Astrocyte (in vitro differentiated cells and primary cell): ENCODE measurements at regions not wholly inside any gene's neighbourhood (a gene's known extent, or its start where the extent isn't known, plus 50 kb on each side); places are given as distances from the start of the nearest gene placed in this dataset.

ENCODE experiments used
- DNase-seq: peaks from one replicate; pipeline ENCODE4 v3.0.0-alpha.2; 2010; ENCODE audit warnings: low read depth
- FAIRE-seq: peaks from 2 replicates; lab custom pipeline; 2011; peaks lifted over from hg19 to GRCh38; lab: Jason Lieb, UNC
- H2AFZ ChIP-seq: 2 replicates; pipeline ENCODE4 v1.6.0; 2012; ENCODE audit warnings: low read depth, low read length, inconsistent platforms
- H3K27ac ChIP-seq: 2 replicates; pipeline ENCODE4 v1.5.1; 2011; ENCODE audit warnings: low read depth, low read length, inconsistent platforms
- H3K27me3 ChIP-seq: 2 replicates; pipeline ENCODE4 v1.6.0; 2011; ENCODE audit warnings: low read length, inconsistent platforms; ENCODE audit not compliant: insufficient read depth
- H3K36me3 ChIP-seq: 2 replicates; pipeline ENCODE4 v1.5.1; 2011; ENCODE audit warnings: low read length, inconsistent platforms; ENCODE audit not compliant: insufficient read depth
- H3K4me1 ChIP-seq: 2 replicates; pipeline ENCODE4 v1.5.1; 2011; ENCODE audit warnings: low read length, inconsistent platforms; ENCODE audit not compliant: insufficient read depth
- H3K4me2 ChIP-seq: 2 replicates; pipeline ENCODE4 v1.6.0; 2012; ENCODE audit warnings: low read length, inconsistent platforms
- H3K4me3 ChIP-seq: 2 replicates; pipeline ENCODE4 v1.5.1; 2011; ENCODE audit warnings: low read depth, mild to moderate bottlenecking, low read length, inconsistent platforms; ENCODE audit not compliant: insufficient read depth
- H3K79me2 ChIP-seq: 2 replicates; pipeline ENCODE4 v1.6.0; 2012; ENCODE audit warnings: mild to moderate bottlenecking, low read length, inconsistent platforms; ENCODE audit not compliant: insufficient read depth
- H3K9ac ChIP-seq: 2 replicates; pipeline ENCODE4 v1.6.0; 2012; ENCODE audit warnings: mild to moderate bottlenecking, low read length, inconsistent platforms
- H3K9me3 ChIP-seq: 2 replicates; pipeline ENCODE4 v1.5.1; 2012; ENCODE audit warnings: low read depth, mild to moderate bottlenecking, low read length, inconsistent platforms; ENCODE audit not compliant: insufficient read depth
- H4K20me1 ChIP-seq: 2 replicates; pipeline ENCODE4 v1.6.0; 2012; ENCODE audit warnings: low read length, inconsistent platforms; ENCODE audit not compliant: insufficient read depth
- H3K27ac Mint-ChIP-seq: one replicate; pipeline ENCODE4 v1.8.0; 2021; ENCODE audit warnings: mild to moderate bottlenecking, mixed read lengths; ENCODE audit not compliant: unreplicated experiment
- H3K27me3 Mint-ChIP-seq: one replicate; pipeline ENCODE4 v1.8.0; 2021; ENCODE audit warnings: low read depth, mixed read lengths; ENCODE audit not compliant: unreplicated experiment
- H3K36me3 Mint-ChIP-seq: one replicate; pipeline ENCODE4 v1.8.0; 2021; ENCODE audit warnings: low read depth, mixed read lengths; ENCODE audit not compliant: unreplicated experiment
- H3K4me1 Mint-ChIP-seq: one replicate; pipeline ENCODE4 v1.8.0; 2021; ENCODE audit warnings: low read depth, mixed read lengths; ENCODE audit not compliant: unreplicated experiment
- H3K4me3 Mint-ChIP-seq: one replicate; pipeline ENCODE4 v1.8.0; 2021; ENCODE audit warnings: mild to moderate bottlenecking, moderate library complexity, mixed read lengths; ENCODE audit not compliant: unreplicated experiment
- H3K9me3 Mint-ChIP-seq: one replicate; pipeline ENCODE4 v1.8.0; 2021; ENCODE audit warnings: mild to moderate bottlenecking, mixed read lengths; ENCODE audit not compliant: unreplicated experiment
- EZH2 ChIP-seq: IDR thresholded peaks from 2 replicates; pipeline ENCODE4 v1.6.1; 2012; ENCODE audit warnings: mild to moderate bottlenecking, low read length, inconsistent platforms; ENCODE audit not compliant: insufficient read depth
- TF ChIP-seq, protein P1 (sequence below): IDR thresholded peaks from 2 replicates; pipeline ENCODE4 v1.5.1; 2011; ENCODE audit warnings: low read depth, mild to moderate bottlenecking, inconsistent platforms, low read length, moderate library complexity; ENCODE audit not compliant: insufficient read depth

DNA sequence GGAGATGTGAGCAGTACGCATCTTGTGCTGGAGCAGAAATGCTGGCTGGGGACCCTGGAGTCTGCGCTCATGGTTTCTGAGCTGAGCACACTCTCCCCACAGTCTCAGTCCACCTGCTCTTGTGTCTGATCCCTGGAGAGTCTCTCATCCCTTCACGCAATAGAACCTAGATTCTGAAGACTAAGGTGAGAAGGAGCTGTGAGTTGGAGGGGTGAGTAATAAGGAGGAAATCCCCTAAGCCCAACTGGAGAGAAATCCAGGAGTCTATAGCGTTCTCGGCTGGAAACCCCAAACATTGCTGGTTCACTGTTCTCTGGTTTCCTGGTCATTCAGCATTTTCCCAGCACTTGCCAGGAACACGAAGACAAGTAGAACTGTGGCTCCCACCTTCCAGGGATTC is 68.3 kb upstream of the SMNDC1 start:
- H3K4me3 ChIP-seq: no peak overlapping the region
- TF ChIP-seq EZH2: no peak
- TF ChIP-seq, protein P1, sequence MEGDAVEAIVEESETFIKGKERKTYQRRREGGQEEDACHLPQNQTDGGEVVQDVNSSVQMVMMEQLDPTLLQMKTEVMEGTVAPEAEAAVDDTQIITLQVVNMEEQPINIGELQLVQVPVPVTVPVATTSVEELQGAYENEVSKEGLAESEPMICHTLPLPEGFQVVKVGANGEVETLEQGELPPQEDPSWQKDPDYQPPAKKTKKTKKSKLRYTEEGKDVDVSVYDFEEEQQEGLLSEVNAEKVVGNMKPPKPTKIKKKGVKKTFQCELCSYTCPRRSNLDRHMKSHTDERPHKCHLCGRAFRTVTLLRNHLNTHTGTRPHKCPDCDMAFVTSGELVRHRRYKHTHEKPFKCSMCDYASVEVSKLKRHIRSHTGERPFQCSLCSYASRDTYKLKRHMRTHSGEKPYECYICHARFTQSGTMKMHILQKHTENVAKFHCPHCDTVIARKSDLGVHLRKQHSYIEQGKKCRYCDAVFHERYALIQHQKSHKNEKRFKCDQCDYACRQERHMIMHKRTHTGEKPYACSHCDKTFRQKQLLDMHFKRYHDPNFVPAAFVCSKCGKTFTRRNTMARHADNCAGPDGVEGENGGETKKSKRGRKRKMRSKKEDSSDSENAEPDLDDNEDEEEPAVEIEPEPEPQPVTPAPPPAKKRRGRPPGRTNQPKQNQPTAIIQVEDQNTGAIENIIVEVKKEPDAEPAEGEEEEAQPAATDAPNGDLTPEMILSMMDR: no peak
- no peak overlapping the region for H3K4me3 Mint-ChIP-seq
- FAIRE-seq (no peak), DNase-seq (peak; percentile 19)
- H3K27ac ChIP-seq: peak overlapping the region; percentile 41
- peak overlapping the region; percentile 30 for H3K9ac ChIP-seq
- H3K27me3 Mint-ChIP-seq: peaks cover 6% of the 10 kb centered on the region
- no peaks in the 10 kb centered on the region for H3K36me3 Mint-ChIP-seq
- peaks cover 21% of the 10 kb centered on the region for H3K4me1 Mint-ChIP-seq
- H3K9me3 ChIP-seq: no peaks in the 10 kb centered on the region
- peaks cover 14% of the 10 kb centered on the region for H3K4me1 ChIP-seq
- no peaks in the 10 kb centered on the region for H4K20me1 ChIP-seq
- peak overlapping the region; percentile 87 for H3K27ac Mint-ChIP-seq
- no peaks in the 10 kb centered on the region for H3K9me3 Mint-ChIP-seq
- peak overlapping the region; percentile 47 for H3K4me2 ChIP-seq
- no peaks in the 10 kb centered on the region for H3K79me2 ChIP-seq
- no peaks in the 10 kb centered on the region for H3K36me3 ChIP-seq
- no peaks in the 10 kb centered on the region for H3K27me3 ChIP-seq
- no peak overlapping the region for H2AFZ ChIP-seq

DNA sequence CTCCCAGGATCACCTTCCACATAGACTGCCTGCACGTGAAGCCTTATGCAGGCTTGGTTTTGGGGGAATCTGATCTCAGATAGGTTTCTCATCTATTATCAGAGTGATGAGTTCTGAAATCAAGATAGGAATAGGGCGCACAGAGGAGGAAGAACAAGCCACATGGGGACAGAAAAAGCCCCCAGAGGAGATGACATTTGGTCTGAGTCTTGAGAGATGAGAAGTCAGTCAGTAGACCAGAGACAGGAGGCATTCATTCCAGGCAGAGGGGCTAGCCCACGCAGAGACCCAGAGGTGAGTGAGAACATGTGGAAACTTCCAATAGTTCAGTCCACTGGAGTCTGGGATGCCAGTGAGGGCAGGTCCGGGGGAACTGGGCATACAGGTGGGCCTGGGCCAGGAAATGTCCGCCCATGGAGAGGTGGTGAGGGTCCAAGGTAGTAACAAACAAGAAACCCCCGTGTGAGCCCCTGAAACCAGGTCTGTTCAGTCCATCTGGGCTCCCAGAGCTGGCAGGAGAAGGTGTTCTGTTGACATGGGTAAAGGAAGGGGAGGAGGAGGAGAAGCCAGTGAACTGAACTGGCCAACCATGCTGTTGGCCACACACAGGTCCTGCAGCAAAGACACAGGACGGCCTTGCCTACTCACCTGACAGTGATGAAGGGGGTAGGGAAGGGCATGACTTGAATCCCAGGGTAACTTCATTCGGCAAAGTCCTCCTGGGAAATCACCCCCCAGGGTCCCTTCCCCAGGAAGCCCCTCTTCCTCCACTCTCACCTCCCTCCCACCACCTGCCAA is 69.3 kb upstream of the SMNDC1 start:
- no peak overlapping the region for H3K4me3 Mint-ChIP-seq
- H3K27me3 Mint-ChIP-seq: peaks cover 8% of the 10 kb centered on the region
- TF ChIP-seq, protein P1: no peak
- TF ChIP-seq EZH2: no peak
- H3K36me3 ChIP-seq: no peaks in the 10 kb centered on the region
- FAIRE-seq (no peak), DNase-seq (no peak)
- peaks cover 14% of the 10 kb centered on the region for H3K4me1 ChIP-seq
- H2AFZ ChIP-seq: no peak overlapping the region
- no peaks in the 10 kb centered on the region for H3K27me3 ChIP-seq
- H3K27ac ChIP-seq: no peak overlapping the region
- peaks cover 15% of the 10 kb centered on the region for H3K4me1 Mint-ChIP-seq
- H3K36me3 Mint-ChIP-seq: no peaks in the 10 kb centered on the region
- no peak overlapping the region for H3K4me2 ChIP-seq
- H3K9me3 Mint-ChIP-seq: no peaks in the 10 kb centered on the region
- H3K4me3 ChIP-seq: no peak overlapping the region
- no peaks in the 10 kb centered on the region for H3K9me3 ChIP-seq
- H3K27ac Mint-ChIP-seq: no peak overlapping the region
- no peaks in the 10 kb centered on the region for H3K79me2 ChIP-seq
- H4K20me1 ChIP-seq: no peaks in the 10 kb centered on the region
- no peak overlapping the region for H3K9ac ChIP-seq

DNA sequence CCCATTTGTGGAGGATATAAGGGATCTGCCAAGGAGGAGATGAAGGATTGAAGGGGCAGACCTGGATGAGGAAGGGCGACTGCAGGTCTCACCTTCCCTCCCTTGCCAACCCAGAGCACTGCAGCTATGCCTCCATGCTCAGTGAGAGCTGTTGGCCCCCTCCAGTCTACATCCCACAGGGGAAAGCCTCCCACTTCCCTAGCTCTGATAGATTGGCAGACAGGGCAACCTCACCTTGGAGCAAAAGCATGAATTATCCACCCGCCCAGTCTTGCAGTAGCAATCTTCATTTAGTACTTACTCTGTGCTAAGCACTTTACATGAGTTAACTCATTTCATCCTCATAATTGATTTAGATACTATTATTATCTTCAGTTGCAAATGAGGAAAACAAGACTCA is 70.4 kb upstream of the SMNDC1 start:
- H3K36me3 ChIP-seq: no peaks in the 10 kb centered on the region
- Mint-ChIP-seq H3K27me3 (peaks cover 8% of the 10 kb centered on the region), H3K9me3 (no peaks in the 10 kb centered on the region), H3K4me1 (peaks cover 15% of the 10 kb centered on the region), H3K27ac (no peak overlapping the region), H3K36me3 (no peaks in the 10 kb centered on the region), H3K4me3 (peak overlapping the region; percentile 54)
- no peak for FAIRE-seq
- no peak for DNase-seq
- no peaks in the 10 kb centered on the region for H3K79me2 ChIP-seq
- H3K4me3 ChIP-seq: no peak overlapping the region
- TF ChIP-seq EZH2: no peak
- TF ChIP-seq, protein P1: no peak
- peaks cover 14% of the 10 kb centered on the region for H3K4me1 ChIP-seq
- H3K27ac ChIP-seq: no peak overlapping the region
- no peak overlapping the region for H3K4me2 ChIP-seq
- no peaks in the 10 kb centered on the region for H3K27me3 ChIP-seq
- H3K9me3 ChIP-seq: no peaks in the 10 kb centered on the region
- no peak overlapping the region for H2AFZ ChIP-seq
- H4K20me1 ChIP-seq: no peaks in the 10 kb centered on the region
- H3K9ac ChIP-seq: no peak overlapping the region
